H9 (cell line): ENCODE measurements at regions not wholly inside any gene's neighbourhood (a gene's known extent, or its start where the extent isn't known, plus 50 kb on each side); places are given as distances from the start of the nearest gene placed in this dataset.

Source experiments
- DNase-seq: peaks from one replicate; pipeline ENCODE4 v3.0.0-alpha.2; 2017
- H2AFZ ChIP-seq: one replicate; pipeline ENCODE4 v1.6.1; 2013; ENCODE audit warnings: mild to moderate bottlenecking, low read length, control low read depth, moderate library complexity
- H2AK5ac ChIP-seq: 2 replicates; pipeline ENCODE4 v1.6.1; 2013; ENCODE audit warnings: low read length, control low read depth, mixed read lengths; ENCODE audit not compliant: insufficient read length
- H2BK120ac ChIP-seq: one replicate; pipeline ENCODE4 v1.6.1; 2013; ENCODE audit warnings: low read depth, mild to moderate bottlenecking, low read length, control low read depth, inconsistent platforms; ENCODE audit not compliant: poor library complexity, severe bottlenecking
- H2BK12ac ChIP-seq: 2 replicates; pipeline ENCODE4 v1.6.1; 2013; ENCODE audit warnings: low read length, control low read depth, mixed read lengths, low read depth; ENCODE audit not compliant: insufficient read length
- H2BK15ac ChIP-seq: 2 replicates; pipeline ENCODE4 v1.6.1; 2013; ENCODE audit warnings: low read depth, low read length, control low read depth
- H2BK20ac ChIP-seq: one replicate; pipeline ENCODE4 v1.6.1; 2013; ENCODE audit warnings: low read depth, mild to moderate bottlenecking, low read length, control low read depth, inconsistent platforms; ENCODE audit not compliant: poor library complexity, severe bottlenecking
- H2BK5ac ChIP-seq: 2 replicates; pipeline ENCODE4 v1.6.1; 2013; ENCODE audit warnings: low read length, control low read depth, mixed read lengths; ENCODE audit not compliant: insufficient read length
- H3K14ac ChIP-seq: 2 replicates; pipeline ENCODE4 v1.6.1; 2013; ENCODE audit warnings: low read length, control low read depth; ENCODE audit not compliant: insufficient read depth
- H3K18ac ChIP-seq: 2 replicates; pipeline ENCODE4 v1.6.1; 2013; ENCODE audit warnings: low read depth, mild to moderate bottlenecking, mixed read lengths, low read length, control low read depth; ENCODE audit not compliant: insufficient read length
- H3K23ac ChIP-seq: 2 replicates; pipeline ENCODE4 v1.6.1; 2013; ENCODE audit warnings: low read length, control low read depth, mixed read lengths, low read depth; ENCODE audit not compliant: insufficient read length
- H3K23me2 ChIP-seq: 2 replicates; pipeline ENCODE4 v1.6.1; 2013; ENCODE audit warnings: low read depth, mild to moderate bottlenecking, mixed read lengths, low read length, control low read depth; ENCODE audit not compliant: insufficient read length, poor library complexity, severe bottlenecking
- H3K27ac ChIP-seq: 2 replicates; pipeline ENCODE4 v1.5.1; 2013; ENCODE audit warnings: low read length, control low read depth, mixed read lengths, low read depth; ENCODE audit not compliant: insufficient read length
- H3K27me3 ChIP-seq: 2 replicates; pipeline ENCODE4 v1.6.1; 2013; ENCODE audit warnings: low read length, control low read depth, inconsistent platforms; ENCODE audit not compliant: insufficient read depth
- H3K4ac ChIP-seq: 2 replicates; pipeline ENCODE4 v1.6.1; 2013; ENCODE audit warnings: low read depth, mild to moderate bottlenecking, control low read depth, inconsistent platforms, low read length, moderate library complexity
- H3K4me1 ChIP-seq: 2 replicates; pipeline ENCODE4 v1.6.1; 2013; ENCODE audit warnings: low read length, control low read depth, inconsistent platforms; ENCODE audit not compliant: insufficient read depth
- H3K4me2 ChIP-seq: 2 replicates; pipeline ENCODE4 v1.6.1; 2013; ENCODE audit warnings: low read length, control low read depth, mixed read lengths; ENCODE audit not compliant: insufficient read length, insufficient read depth
- H3K56ac ChIP-seq: 2 replicates; pipeline ENCODE4 v1.6.1; 2013; ENCODE audit warnings: low read depth, mild to moderate bottlenecking, mixed read lengths, low read length, control low read depth; ENCODE audit not compliant: insufficient read length
- H3K79me1 ChIP-seq: 2 replicates; pipeline ENCODE4 v1.6.1; 2013; ENCODE audit warnings: low read depth, mild to moderate bottlenecking, moderate library complexity, low read length, control low read depth, inconsistent platforms; ENCODE audit not compliant: insufficient read depth, poor library complexity, severe bottlenecking
- H3K79me2 ChIP-seq: 2 replicates; pipeline ENCODE4 v1.6.1; 2013; ENCODE audit warnings: low read length, control low read depth, inconsistent platforms; ENCODE audit not compliant: insufficient read depth
- H3K9ac ChIP-seq: 2 replicates; pipeline ENCODE4 v1.6.1; 2013; ENCODE audit warnings: low read length, control low read depth, mixed read lengths; ENCODE audit not compliant: insufficient read length; ENCODE audit errors: extremely low read depth
- H3K9me3 ChIP-seq: one replicate; pipeline ENCODE4 v1.6.1; 2013; ENCODE audit warnings: low read depth, low read length, inconsistent platforms; ENCODE audit not compliant: control insufficient read depth
- H3T11ph ChIP-seq: one replicate; pipeline ENCODE4 v1.6.1; 2013; ENCODE audit warnings: mild to moderate bottlenecking, low read length, control low read depth, inconsistent platforms
- H4K20me1 ChIP-seq: one replicate; pipeline ENCODE4 v1.6.1; 2013; ENCODE audit not compliant: control insufficient read depth, insufficient read length, insufficient read depth
- H4K5ac ChIP-seq: 2 replicates; pipeline ENCODE4 v1.6.1; 2013; ENCODE audit warnings: low read depth, mild to moderate bottlenecking, mixed read lengths, low read length, control low read depth; ENCODE audit not compliant: insufficient read length
- H4K8ac ChIP-seq: replicated peaks from 2 replicates; pipeline ENCODE4 v1.6.1; 2013; ENCODE audit warnings: low read length, control low read depth, mixed read lengths, low read depth; ENCODE audit not compliant: insufficient read length
- H4K91ac ChIP-seq: 2 replicates; pipeline ENCODE4 v1.6.1; 2013; ENCODE audit warnings: low read depth, mild to moderate bottlenecking, moderate library complexity, mixed read lengths, low read length, control low read depth; ENCODE audit not compliant: insufficient read length
- H3K27ac Mint-ChIP-seq, 3 experiments: 2 replicates in 2 of 3; 3 replicates in 1 of 3; pipeline ENCODE4 v1.8.0; 2020 to 2021; ENCODE audit warnings: mixed read lengths in 3 of 3, mild to moderate bottlenecking in 1 of 3, moderate library complexity in 1 of 3
- H3K27me3 Mint-ChIP-seq: 2 replicates; pipeline ENCODE4 v1.8.0; 2021; ENCODE audit warnings: low read depth, mild to moderate bottlenecking, moderate library complexity, mixed read lengths
- H3K36me3 Mint-ChIP-seq, 3 experiments: 2 replicates in 2 of 3; 3 replicates in 1 of 3; pipeline ENCODE4 v1.8.0; 2020 to 2021; ENCODE audit warnings: low read depth in 3 of 3, mixed read lengths in 3 of 3; ENCODE audit not compliant: insufficient read depth in 1 of 3
- H3K4me1 Mint-ChIP-seq, 2 experiments: 2 replicates each; pipeline ENCODE4 v1.8.0; 2020; ENCODE audit warnings: mixed read lengths in 2 of 2
- H3K4me3 Mint-ChIP-seq, 2 experiments: 2 replicates in 1 of 2; 3 replicates in 1 of 2; pipeline ENCODE4 v1.8.0; 2020 to 2021; ENCODE audit warnings: mild to moderate bottlenecking in 2 of 2, mixed read lengths in 2 of 2, moderate library complexity in 1 of 2
- H3K9me3 Mint-ChIP-seq, 2 experiments: 2 replicates in 1 of 2; 3 replicates in 1 of 2; pipeline ENCODE4 v1.8.0; 2020; ENCODE audit warnings: mild to moderate bottlenecking in 2 of 2, mixed read lengths in 2 of 2, moderate library complexity in 1 of 2
- WGBS: extraction: QIAGEN DNeasy Blood & Tissue Kit; methylation state at CpG from one replicate; pipeline ENCODE4 v1.1.7; 2013; ENCODE audit warnings: missing lambda C conversion rate, low lambda C conversion rate, mixed read lengths; ENCODE audit not compliant: insufficient read length; ENCODE audit errors: extremely low coverage; 5-methylcytosine and 5-hydroxymethylcytosine counted together
- TF ChIP-seq, protein P1 (sequence below): fragments of 200-600 bp; sonication (generic); conservative IDR thresholded peaks from 3 replicates; pipeline ENCODE4 v1.8.0; 2021; ENCODE audit warnings: antibody characterized with exemption, mild to moderate bottlenecking

DNA sequence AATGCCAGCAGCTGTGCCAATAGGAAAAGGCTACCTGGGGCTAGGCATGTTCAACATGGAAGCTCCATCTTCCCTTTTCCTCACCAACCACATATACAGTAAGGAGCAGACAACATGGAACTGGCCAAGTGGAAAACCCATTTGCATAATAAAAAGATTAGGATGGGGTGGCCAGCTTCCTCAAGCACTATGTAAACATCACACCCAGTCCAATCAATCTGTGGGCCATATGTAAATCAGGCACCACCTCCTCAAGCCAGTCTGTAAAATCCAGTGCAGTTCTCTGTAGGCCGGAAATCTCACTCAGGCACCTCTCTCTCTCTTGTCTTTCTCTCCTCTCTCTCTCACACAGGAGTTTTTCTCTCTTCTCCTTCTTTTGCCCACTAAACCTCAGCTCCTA is 360.2 kb upstream of the GRIA1 start:
- Histone ChIP-seq H3K14ac (no peak overlapping the region), H4K91ac (no peak overlapping the region), H2AK5ac (no peak overlapping the region), H3K4ac (no peak overlapping the region), H3K9me3 (no peaks in the 10 kb centered on the region), H3T11ph (no peak overlapping the region), H2AFZ (no peak overlapping the region), H2BK120ac (no peak overlapping the region), H3K56ac (no peak overlapping the region), H4K20me1 (no peaks in the 10 kb centered on the region), H3K27me3 (no peaks in the 10 kb centered on the region), H3K18ac (no peak overlapping the region), H3K27ac (no peak overlapping the region), H3K79me1 (no peaks in the 10 kb centered on the region), H2BK15ac (no peak overlapping the region), H3K4me1 (no peaks in the 10 kb centered on the region), H3K9ac (no peak overlapping the region), H2BK5ac (no peak overlapping the region), H4K5ac (no peak overlapping the region), H3K23ac (no peak overlapping the region), H3K23me2 (no peaks in the 10 kb centered on the region), H3K4me2 (no peak overlapping the region), H2BK20ac (no peak overlapping the region), H3K79me2 (no peaks in the 10 kb centered on the region), H2BK12ac (no peak overlapping the region), H4K8ac (no peak overlapping the region)
- H3K27me3 Mint-ChIP-seq: no peaks in the 10 kb centered on the region
- H3K36me3 Mint-ChIP-seq: peaks cover 0 to 8% (median 0%) of the 10 kb centered on the region in 3 experiments; a peak in 3 of 7 replicates
- H3K27ac Mint-ChIP-seq: no peak overlapping the region; a peak in 2 of 7 replicates
- TF ChIP-seq, protein P1, sequence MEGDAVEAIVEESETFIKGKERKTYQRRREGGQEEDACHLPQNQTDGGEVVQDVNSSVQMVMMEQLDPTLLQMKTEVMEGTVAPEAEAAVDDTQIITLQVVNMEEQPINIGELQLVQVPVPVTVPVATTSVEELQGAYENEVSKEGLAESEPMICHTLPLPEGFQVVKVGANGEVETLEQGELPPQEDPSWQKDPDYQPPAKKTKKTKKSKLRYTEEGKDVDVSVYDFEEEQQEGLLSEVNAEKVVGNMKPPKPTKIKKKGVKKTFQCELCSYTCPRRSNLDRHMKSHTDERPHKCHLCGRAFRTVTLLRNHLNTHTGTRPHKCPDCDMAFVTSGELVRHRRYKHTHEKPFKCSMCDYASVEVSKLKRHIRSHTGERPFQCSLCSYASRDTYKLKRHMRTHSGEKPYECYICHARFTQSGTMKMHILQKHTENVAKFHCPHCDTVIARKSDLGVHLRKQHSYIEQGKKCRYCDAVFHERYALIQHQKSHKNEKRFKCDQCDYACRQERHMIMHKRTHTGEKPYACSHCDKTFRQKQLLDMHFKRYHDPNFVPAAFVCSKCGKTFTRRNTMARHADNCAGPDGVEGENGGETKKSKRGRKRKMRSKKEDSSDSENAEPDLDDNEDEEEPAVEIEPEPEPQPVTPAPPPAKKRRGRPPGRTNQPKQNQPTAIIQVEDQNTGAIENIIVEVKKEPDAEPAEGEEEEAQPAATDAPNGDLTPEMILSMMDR: no peak
- no CpG with 5 or more reads among the region's 1 CpG for WGBS
- no peak overlapping the region for H3K4me3 Mint-ChIP-seq
- no peak for DNase-seq
- H3K9me3 Mint-ChIP-seq: peaks cover 3 to 5% of the 10 kb centered on the region in 2 experiments; a peak in 3 of 5 replicates
- peaks cover 9 to 10% of the 10 kb centered on the region in 2 experiments for H3K4me1 Mint-ChIP-seq
